CMK (cell line): ENCODE measurements at regions not wholly inside any gene's neighbourhood (a gene's known extent, or its start where the extent isn't known, plus 50 kb on each side); places are given as distances from the start of the nearest gene placed in this dataset.
"Not testable (repeated sequence)": the region's sequence is repeated elsewhere in the genome, so short reads cannot be mapped to it uniquely, and the experiment has no call there.

Source experiments
- DNase-seq: peaks from one replicate; pipeline ENCODE4 v3.0.0-alpha.2; 2010; ENCODE audit warnings: low read depth

DNA sequence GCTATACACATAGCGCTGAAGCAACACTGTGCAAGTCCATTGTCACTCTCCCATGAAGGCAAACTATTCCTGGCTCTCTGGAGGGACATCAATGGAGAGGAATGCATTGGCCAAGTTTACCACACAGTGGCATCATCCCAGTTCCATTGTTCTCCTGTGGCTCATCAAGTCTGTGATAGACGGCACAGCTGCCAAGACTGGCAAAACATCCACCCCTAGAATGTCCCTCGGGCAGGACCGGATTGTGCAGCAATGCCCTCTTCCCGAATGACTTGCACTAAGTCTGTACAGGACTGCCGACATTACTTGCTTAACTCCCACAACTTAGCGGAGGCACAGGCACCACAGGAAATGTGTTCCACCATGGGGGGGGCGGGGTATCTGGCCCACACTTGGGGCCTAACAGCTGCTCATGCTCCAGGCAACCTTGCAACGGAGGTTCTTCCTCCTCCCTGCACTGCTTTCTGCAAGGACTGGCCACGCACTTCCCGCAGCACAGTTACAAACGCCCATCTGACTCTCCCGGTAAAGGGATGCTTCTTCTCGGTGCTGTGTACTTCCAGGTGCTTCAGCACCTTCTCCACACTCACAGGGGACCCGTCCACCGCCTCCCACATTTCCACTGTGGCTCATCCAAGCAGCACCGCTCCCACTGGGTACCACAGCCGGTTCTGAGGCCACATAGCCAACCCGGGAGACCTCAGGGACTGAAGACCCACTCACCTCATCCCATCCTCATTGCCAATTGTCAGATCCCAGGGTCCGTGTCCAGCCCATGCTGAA lies 1309.6 kb upstream of the RAG2 start:
- DNase-seq, result no peak

DNA sequence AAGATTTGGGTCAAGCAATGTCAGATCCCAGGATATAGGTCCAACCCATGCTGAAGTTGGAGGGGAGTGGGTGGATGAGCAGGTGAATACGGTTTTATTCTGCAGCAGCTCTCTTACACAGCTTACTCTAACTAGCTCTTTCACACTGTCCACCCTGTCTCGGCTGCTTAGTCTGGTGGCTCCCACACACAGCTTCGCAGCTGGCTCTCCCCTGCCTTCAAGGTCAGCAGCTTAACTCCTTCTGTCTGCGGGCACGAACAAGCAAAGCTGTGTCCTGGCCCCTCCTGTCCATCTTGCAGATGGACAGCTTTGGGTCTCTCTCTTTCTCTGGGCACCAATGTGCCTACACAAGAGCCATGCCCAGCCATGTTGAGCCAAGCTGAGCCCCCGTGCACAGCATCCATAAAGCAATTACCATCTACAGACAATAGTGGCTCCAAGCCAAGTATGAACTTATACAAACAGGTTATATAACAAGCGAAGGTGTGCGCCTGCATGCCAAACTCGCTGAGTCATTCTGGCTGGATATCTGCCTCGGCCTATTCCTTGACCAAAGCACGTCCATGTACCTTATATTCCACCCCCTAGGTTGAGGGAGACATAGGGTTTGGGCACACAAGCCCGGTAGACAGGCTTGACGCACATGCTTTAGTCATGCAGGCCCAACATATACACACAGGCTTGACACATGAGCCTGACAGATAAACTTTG lies 1307.8 kb upstream of the RAG2 start:
- DNase-seq, result no peak

- no peak for DNase-seq
These were observed 1298.0 kb upstream of the RAG2 start for GRCh38 chr11:37896016-37896415.

GRCh38 chr11:37881741-37882140 lies 1283.7 kb upstream of the RAG2 start:
- DNase-seq, result no peak

- DNase-seq, result no peak
These were observed 1263.6 kb upstream of the RAG2 start for GRCh38 chr11:37861671-37862070.

DNA sequence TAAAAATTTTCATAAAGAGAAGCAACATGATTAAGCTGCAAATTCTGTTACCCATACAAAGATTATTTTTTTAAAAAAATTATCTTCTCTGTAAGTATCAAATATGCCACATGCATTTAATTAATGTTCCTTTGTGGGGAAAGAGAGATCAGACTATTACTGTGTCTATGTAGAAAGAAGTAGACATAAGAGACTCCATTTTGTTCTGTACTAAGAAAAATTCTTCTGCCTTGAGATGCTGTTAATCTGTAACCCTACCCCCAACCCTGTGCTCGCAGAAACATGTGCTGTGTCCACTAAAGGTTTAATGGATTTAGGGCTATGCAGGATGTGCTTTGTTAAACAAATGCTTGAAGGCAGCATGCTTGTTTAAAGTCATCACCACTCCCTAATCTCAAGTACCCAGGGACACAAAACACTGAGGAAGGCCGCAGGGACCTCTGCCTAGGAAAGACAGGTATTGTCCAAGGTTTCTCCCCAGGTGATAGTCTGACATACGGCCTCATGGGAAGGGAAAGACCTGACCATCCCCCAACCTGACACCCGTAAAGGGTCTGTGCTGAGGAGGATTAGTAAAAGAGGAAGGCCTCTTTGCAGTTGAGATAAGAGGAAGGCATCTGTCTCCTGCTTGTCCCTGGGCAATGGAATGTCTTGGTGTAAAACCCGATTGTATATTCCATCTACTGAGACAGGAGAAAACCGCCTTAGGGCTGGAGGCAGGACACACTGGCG lies 1260.9 kb upstream of the RAG2 start:
- not testable (repeated sequence) for DNase-seq

GRCh38 chr11:37858398-37858797 lies 1260.4 kb upstream of the RAG2 start:
- no peak for DNase-seq

DNA sequence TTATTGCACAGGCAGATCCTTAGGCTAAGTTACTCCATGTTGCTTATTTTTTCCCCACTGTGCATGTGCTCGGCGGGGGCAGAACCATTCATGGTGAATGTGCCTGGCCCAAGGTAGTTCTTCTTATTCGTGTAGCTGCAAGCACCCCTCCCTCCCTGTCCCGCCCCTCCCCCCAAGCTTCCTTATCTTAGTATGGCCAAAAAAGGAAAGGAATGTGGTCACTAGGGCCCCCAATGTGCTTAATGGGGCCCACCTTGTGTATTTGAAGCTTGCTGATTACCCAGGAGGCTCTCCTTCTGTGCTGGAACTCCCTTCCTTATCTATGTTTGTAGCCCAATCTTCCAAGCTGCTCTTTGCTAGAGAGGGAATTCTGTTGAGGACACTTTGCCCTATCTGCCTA lies 1259.7 kb upstream of the RAG2 start:
- peak; percentile 89 for DNase-seq

DNA sequence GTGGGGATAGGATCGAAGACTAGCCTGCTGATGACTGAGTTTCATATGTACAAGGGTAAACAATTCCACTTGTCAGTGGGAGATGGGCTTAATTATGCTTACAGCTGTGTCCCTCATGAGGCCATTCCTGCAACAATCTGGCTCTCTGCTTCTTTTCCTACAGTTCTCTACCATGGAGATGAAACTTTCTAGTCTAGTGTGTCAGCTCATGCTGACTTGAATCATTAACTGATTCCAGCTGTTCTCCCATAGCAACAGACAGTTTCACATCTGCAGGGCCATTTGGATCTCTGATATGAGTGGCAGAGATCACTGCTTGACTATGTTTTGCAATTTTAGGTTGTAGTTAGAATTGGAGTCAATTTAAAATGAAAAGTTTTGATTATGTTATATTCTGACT lies 1251.7 kb upstream of the RAG2 start:
- DNase-seq, result no peak

- DNase-seq, result no peak
These were observed 1245.6 kb upstream of the RAG2 start for GRCh38 chr11:37843603-37844002.

GRCh38 chr11:37841016-37841415 lies 1243.0 kb upstream of the RAG2 start:
- no peak for DNase-seq

DNA sequence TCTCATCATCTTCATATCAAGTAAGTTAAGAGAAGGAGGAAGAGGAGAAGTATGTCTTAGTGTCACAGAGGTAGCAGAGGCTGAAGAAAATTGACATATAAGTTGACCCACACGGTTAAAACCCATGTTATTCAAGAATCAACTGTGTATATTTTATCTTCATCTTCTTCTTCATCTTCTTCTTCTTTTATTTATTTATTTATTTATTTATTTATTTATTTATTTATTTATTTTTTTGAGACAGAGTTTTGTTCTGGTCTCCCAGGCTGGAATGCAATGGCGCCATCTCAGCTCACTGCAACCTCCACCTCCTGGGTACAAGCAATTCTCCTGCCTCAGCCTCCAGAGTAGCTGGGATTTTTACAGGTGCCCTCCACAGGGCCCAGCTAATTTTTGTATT lies 1242.3 kb upstream of the RAG2 start:
- not testable (repeated sequence) for DNase-seq

DNA sequence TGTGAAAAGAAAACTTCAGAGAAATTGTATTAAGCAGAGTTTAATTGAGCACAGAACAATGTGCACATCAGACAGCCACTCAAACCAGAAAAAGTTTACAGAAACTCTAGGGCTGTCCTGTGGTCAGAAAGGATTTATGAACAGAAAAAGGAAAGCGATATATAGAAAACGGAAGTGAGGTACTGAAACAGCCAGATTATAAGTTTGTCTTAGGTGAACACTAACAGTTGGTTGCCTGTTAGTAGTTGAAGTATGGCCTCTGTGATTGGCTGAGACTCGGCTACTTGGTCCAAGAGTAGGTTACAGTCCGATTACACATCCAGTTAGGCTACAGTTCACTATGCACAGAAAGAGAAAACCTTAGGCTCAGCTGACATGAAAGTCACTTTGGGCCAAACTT lies 1232.5 kb upstream of the RAG2 start:
- no peak for DNase-seq

GRCh38 chr11:37817727-37818270 lies 1219.8 kb upstream of the RAG2 start:
- DNase-seq, result no peak

DNA sequence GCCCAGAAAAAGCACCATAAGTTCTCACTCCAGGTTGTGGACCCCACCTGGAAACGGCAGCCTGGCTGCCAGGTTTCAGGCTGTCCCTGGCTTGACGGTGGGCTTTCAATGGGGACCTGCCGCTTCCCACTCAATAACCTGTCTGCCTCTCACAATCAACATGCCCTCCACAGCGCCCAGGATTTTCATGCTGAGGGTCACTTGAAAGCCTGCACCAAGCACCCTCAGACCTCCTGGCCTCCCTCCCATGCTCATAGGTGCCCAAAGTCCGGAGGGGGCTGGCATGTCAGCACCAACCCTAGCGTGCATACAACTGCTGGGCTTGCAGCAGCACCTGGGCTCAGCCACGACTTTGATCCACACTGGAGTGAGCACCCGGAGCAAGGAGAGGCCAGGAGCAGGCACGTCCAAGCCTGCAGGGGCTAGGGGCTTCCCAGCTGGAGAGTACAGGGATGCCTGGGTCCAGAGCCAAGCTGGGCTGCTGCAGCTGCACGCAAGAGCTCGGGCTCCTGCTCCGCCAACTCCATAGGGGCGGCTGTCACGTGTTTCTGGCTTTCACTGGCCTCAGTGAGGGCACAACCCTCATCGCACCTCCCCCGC lies 1214.3 kb upstream of the RAG2 start:
- no peak for DNase-seq

DNA sequence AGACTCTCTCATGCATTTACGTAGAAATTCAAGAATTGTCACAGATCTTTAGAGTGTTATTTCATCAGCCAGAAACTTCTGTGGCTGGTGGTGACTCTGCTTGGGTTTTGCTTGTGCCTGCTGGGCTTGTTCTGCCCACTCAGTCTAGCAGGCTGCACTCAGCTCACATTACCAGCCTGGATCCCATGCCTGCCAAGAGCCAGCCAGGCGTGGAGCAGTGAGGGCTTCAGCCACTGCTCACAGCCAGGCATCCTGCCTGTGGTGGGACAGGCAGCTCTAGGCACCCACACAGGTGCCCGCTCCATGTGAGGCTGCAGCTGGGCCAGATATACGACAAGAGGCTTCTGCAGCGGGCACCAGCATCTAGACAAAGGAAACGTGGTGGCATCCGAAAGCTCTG lies 1213.3 kb upstream of the RAG2 start:
- no peak for DNase-seq

DNA sequence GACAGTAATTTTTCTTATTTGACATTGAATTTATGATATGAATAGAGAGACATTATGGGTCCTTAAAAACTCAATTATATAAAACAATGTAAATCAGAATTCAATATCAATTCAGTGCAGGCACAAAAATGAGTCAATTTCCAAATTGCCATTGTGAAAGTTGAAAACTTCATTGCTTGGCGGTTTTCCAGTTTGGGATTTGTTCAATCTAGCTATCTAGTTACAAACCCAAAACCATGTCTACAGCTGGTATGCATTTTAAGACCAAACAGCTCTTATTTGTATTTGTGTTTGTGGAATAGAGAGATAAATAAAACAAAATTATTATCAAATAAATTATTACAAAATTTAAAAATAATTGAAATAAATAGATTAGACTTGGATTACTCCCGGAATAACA lies 1206.6 kb upstream of the RAG2 start:
- no peak for DNase-seq

DNA sequence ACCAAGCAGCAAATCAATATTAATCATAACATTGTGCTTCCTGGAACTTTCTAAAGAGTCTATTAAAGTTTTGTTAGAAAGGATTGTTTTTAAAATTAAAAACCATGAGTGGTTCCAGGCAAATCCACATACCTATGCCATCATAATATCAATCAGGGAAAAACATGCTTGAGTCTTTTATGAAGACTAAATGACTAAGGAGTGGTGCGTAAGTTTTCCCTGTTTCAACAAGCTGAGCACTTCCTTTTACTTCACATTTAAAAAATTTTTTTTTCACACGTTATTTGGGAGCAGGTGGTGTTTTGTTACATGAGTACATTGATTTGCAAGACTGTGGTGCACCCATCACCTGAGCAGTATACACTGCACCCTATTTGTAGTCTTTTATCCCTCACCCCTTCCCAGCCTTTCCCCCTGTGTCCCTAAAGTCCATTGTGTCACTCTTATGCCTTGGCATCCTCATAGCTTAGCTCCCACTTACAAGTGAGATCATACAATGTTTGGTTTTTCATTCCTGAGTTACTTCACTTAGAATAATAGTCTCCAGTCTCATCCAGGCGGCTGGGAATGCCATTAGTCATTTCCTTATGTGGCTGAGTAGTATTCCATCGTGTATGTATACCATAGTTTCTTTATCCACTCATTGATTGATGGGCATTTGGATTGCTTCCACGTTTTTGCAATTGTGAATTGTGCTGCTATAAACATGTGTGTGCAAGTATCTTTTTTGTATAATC lies 1190.3 kb upstream of the RAG2 start:
- no peak for DNase-seq

- no peak for DNase-seq
These were observed 1188.2 kb upstream of the RAG2 start for GRCh38 chr11:37786214-37786755.

DNA sequence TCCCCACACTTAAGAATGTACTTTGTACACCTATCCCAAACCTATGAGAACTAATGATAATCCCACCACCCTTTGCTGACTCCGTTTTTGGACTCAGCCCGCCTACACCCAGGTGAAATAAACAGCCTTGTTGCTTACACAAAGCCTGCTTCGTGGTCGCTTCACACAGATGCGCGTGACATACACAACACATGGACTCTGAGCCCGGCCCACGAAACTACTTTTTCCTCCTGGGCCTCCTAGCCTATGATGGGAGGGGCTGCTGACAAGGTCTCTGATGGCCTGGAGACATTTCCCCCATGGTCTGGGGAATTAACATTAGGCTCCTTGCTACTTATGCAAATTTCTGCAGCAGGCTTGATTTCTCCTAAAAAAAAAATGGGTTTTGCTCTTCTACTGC lies 1176.4 kb upstream of the RAG2 start:
- DNase-seq, result no peak

DNA sequence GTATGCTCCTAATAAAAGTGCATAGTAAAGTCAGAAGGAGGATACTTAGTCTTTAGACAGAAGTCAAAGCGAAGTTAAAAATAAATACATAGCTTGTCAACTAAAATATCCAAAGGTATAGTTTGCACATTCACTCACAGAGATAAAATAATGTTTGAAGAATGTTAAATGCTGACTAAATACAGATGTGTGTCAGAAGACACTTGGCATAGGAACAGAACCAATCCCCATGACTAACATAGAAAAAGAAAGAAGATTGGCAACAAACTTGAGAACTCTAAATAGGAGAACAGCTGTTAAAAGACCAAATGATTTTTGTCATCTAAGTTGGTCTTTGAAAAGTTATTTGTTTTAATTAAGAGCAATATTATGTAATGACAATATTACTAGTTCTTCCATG lies 1172.1 kb upstream of the RAG2 start:
- no peak for DNase-seq
